Stimulated activated CD4-positive, alpha-beta T cell treated with anti-CD3 and anti-CD28 coated beads, Interleukin-4, amount 100 ng/mL, for 48 hours (primary cell): ENCODE measurements at regions not wholly inside any gene's neighbourhood (a gene's known extent, or its start where the extent isn't known, plus 50 kb on each side); places are given as distances from the start of the nearest gene placed in this dataset.

Experiments used
- DNase-seq, 2 donors: peaks; one replicate each; pipeline ENCODE4 v3.0.0-alpha.2; 2020; ENCODE audit warnings: low read depth in 2 of 2

DNA sequence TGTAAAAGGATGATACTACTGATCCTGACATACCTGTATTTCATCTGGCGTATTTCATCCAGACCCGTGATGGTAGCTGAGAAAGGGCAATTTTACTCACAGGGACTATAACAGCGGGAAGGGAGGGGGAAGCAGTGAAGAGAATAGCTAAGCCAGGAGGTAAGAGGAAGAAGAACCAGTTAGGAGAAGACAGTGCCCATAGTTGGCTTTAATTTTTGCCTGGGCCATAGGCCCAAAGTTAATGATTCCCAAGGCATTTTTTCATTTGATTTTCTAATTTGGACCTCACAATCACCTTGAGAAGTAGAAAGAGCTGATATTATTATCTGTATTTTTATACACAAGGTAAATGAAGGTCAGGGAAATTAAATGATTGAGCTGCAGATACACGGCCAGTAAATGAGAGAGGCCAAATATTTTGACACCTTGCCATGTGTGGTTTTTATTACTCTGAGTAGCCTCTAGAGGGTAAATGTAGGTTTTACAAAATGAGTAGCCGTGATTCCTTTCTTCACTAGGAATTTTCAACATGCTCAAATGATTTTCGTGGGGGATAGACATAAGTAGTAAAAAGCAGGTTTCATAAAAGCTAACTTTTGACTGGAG is 382.2 kb downstream of the FUT8 start:
- DNase-seq: no peak

DNA sequence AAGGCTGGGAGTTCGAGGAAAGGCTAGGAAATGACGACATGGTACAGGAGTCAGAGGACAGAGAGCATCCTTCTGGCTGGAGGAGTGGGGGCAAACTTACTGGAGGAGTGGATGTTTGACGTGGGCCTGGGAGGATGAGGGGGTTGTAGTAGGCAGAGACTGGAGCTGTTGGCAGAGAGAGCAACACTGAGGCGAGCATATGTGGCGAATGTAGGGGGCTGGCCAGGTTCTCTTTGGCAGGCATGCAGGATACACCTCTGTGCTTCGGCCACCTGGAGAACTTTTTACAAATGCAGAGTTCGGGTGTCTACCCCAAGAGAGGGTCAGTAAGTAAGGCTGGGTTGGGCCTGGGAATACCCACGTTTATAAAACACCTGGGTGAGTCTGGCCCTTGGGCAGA is 385.7 kb downstream of the FUT8 start:
- DNase-seq: no peak

DNA sequence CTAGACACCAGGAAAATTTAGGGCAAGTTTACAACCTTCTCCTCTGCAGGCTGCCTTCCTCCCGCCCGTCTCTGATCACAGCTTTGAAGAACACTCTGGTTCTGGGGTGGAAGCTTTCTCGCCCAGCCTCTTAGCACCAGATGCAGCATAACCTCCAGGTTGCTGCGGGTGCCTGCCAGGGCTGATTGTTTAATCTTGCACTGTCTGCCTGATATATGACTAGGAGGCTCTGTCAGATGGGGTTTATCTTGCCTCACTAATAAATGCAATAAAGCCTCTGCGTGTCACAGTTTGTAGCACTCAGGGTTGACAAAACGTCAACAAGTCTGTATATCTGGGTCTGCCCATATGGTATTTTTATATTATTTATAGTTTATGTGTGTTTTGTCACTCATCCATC is 388.2 kb downstream of the FUT8 start:
- DNase-seq: no peak

DNA sequence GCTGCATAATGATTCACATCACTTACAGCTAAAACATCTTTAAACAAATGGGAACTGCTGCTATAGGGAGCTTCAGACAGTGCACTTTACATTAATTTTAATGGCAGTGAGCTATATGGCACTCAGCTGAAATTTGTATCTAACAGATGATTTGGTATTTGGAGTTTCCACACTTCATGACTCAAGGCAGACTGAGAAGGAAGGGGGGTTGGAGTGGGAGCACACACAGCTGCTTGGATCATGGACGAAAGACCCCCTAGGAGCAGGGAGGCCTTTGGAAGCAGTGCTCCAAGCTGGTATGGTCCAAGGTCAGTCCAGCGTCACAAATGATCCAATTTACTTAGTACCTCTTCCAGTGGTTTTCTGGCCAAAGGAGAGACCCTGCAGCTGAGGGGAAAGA is 389.7 kb downstream of the FUT8 start:
- no peak for DNase-seq

DNA sequence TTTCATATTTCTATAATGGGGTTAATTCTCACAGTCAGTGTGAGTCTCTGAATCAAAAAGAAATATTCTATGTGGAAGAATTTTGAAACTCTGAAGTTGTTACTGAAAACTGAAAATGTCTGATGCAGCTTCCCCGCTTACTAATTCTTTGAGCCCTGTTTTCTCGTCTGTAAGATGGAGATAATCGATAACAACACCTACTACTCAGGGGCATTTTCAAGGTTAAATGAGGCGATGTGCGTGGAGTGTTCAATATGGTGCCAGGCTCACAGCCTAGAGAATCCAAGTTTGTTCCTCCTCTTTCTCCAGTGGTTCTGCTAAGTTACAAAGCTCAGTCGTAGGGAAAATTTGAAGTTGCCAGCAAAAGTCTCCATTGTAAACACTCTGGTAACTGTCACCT is 391.4 kb downstream of the FUT8 start:
- DNase-seq: no peak

DNA sequence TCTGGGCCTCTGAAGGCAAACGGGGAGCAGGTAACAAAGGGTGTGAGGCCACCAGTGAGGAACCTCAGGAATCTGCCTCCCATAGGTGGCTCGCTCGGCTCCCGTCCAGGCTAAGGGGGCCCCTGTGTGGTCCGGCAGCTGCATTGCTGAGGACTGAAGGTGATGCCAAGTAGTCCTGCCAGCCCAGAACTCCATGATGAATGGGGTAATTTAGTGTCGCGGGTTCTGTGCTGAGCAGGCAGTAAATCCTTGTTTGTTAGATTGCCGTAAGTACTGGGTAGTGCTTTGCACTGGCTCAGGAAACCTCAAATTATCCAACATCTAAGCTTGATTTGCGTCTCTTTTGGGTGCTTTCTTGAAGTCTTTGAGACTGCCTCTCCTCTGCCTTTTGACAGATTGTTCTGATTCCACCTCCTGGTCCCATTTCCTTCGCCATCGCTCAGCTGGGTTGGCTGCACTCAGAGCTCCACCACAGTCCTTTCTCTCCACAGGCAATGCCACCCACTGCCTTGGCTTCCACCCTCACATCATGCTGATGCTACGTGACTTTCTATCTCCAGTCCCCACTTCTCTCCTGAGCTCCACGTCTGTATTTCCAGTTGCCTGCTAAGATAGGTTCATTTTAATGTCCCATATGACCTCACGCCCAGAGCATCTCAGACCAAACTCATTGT is 392.0 kb downstream of the FUT8 start:
- DNase-seq: no peak

DNA sequence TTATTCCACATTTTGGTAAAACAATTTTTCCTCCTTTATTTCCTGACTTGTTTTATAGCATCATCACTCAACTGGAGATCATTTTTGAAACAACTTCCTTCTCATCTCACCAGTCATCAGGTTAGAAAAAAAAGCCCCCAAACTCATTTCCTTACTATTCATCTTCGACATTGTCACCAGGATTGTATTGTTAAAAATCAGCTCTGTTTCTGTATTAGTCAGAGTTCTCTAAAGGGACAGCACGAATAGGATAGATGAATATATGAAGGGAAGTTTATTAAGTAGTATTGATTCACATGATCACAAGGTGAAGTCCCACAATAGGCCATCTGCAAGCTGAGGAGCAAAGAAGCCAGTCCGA is 392.6 kb downstream of the FUT8 start:
- no peak for DNase-seq

DNA sequence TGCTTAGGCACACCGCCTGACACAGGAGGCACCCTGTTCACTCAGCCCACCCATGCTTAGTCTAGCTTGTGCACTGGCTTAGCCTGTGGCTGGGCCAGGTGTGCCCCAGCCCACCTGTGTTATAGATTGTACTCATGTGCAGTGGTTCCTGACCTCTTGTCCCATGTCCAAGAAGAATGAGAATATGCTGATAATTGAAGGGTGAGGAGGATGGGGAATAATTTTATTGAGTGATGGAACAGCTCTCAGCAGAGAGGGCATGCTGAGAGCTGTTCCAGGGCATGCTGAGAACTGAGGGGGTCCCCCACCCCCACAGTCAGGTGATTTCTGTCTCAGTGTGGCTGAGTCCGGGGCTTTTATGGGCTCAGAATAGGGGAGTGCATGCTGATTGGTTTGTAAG is 395.9 kb downstream of the FUT8 start:
- DNase-seq: no peak

DNA sequence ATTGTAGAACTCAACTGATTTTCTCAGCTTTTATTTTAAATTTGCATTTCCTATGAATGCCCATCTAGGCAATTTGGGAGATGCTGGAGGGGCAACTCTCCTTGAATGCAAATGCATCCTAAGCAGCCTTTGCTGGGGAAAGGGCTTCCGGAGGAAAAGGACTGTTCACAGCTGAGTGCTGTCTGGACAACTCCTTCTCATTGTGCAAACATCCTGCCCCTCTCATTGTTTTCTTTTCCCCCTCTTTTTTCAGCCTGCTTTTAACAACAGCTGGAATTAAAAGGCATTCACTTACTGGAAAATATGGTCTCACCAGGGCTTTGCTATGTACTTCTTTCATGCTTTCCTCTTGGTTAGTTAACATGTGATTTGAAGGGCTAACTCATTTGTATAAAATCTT is 397.8 kb downstream of the FUT8 start:
- no peak for DNase-seq

DNA sequence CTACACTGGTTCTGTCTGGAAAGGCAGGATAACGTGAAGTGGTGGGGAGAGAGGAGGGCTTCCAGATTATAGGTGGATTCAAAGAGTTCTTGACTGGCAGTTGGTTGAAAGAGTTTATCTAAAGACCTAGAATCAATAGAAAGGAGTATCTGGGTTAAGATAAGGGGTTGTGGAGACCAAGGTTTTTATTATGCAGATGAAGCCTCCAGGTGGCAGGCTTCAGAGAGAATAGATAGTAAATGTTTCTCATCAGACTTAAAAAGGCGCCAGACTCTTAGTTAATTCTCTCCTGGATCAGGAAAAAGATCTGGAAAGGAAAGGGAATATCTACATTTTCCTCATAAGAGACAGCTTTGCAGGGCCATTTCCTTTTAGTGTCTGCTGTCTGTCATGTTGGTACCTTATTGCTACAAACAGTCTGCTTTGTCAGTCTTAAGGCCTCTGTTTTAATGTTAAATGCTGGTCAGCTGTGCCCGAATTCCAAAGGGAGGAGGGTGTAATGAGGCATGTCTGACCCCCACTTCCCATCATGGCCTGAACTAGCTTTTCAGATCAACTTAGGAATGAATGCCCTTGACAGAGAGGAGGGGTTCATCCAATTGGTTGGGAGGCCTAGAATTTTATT is 401.3 kb downstream of the FUT8 start:
- no peak for DNase-seq

DNA sequence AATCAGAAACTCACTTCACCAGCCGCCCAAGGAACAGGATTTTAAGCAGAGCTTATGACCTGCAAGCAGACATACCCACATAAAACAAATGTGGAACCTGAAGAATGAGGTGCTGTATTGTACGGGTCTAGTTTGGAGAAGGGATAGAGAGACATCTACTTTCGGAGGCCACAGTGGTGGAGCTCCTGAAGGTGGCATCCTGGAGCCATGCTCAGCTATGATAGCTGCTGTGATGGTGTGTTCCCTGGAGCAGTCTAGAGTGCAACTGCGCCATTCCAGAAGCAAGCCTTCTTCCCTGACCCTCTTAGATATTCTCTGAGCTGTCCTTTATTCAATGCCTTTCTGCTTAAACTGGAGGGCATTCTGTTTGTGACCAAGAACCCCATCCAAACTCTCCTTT is 402.6 kb downstream of the FUT8 start:
- no peak for DNase-seq

DNA sequence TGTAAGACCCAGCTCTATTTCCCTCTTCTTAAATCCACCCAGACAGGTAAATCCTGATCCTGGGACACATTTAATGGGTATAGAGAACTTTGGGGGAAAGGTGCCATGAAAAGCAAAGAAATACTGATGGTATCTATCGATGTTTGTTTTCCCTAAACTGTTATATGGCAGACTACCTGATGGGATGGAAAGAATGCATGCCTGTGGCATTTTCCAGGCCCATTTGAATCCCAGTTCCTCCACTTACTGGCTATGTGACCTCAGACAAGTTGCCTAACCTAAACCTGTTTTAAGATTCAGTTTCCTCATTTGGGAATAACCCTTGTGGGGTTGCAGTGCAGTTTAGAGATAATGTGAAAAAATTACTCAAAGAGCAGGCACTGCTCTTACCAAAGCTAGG is 404.5 kb downstream of the FUT8 start:
- DNase-seq: no peak

DNA sequence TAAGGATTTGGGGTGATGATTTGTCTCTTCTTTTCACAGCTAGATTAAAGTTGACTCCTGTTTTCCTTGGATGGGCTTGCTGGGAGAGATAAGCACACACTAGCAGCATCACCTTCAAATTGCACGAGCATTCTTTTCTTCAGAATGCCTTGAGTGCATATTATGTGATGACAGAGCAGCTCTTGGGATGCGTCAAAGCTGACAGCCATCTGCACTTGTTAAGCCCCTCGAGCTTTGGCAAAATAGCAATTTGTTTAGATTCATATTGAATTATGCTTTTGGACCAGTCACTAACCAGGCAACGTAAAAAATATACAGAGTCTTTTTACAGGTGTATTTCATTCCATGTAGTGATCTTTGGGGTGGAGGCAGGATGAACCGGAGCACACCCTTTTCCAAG is 407.0 kb downstream of the FUT8 start:
- no peak for DNase-seq

DNA sequence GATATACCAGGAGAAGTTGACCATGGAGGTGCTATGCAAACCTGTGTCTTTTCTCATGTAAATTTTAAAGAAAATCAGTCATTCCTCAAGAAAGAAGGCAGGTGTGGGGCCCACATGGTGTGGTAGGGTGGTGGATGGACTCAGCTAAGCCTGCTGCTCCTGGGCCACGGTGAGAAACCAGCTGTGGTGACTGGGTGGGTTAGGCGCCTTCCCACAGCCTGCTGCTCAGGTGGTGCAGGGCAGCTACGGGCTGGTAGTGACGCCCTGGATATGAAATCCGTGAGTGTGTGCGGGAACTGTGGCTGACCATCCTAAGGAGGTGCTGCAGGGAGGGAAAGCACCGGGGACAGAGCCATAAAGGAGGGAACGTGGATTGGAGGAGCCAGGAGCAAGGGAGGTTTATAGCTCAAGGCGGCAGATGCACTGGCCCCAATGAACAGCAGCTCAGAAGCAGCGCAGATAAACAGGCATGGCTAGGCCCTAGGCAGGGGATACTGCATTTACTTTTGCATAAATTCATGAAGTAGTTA is 408.8 kb downstream of the FUT8 start:
- DNase-seq: no peak

DNA sequence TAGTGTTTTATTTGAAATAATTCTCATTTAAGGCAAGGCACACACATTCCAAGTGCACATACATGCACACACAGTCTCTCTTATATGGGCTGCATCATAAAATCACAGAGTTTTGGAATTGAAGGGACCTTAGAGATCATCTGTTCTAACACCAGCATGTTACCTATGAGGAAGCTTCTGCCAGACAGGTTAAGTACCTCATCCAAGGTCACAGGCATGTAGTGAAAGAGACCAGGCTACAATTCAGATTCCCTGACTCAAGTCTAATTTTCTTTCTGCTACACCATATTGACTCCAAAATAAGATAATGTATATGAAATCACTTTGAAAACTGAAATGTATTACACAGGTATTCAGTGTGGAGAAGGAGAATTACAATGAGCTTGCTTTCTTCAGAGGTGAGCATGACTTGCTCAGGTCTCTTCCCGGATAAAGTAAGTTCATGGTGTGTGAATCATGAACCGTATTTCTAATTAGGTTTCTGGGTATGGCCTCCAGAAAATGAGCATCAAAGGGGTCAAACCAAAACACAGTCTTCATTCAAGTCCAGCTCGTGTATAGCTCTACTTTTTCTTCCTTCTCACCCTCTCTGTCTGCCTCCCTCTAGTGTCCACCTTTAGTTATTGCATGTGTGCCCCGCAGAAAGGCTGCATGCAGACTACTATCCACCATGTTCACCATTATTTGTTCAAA is 411.9 kb downstream of the FUT8 start:
- DNase-seq: peak; percentile 25 to 40

DNA sequence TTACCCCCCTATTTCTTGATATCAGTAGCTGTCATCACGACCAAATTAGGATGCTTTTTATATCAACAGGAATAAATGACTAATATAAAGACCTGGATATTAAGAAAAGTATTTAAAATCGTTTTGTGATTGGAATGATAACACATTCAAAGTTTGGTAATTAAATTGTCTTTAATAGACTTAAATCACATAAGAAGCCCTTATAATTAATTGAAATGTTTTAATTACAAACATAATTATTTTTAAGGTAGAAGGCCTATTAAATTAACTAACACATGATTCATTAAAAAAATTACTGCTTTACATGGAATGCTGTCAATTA is 412.4 kb downstream of the FUT8 start:
- DNase-seq: no peak

DNA sequence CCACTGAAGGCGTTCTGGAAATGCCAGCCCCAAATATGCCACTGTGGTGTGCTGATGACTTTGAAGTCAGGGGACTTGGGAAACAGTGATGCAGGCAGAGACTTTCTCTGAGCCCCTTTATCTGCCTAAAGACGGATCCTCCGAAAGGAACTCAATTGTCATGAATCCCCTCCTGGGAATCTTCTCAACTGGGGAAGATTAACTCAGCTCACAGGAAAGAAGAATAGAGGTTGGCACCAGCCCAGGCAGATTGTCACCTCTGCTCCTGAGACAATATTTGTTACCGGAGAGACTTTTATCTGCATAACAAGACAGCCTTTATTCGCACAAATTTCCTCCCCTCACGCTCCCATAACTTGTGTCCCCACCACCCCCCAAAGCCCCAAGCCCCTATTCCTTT is 414.4 kb downstream of the FUT8 start:
- DNase-seq: no peak

DNA sequence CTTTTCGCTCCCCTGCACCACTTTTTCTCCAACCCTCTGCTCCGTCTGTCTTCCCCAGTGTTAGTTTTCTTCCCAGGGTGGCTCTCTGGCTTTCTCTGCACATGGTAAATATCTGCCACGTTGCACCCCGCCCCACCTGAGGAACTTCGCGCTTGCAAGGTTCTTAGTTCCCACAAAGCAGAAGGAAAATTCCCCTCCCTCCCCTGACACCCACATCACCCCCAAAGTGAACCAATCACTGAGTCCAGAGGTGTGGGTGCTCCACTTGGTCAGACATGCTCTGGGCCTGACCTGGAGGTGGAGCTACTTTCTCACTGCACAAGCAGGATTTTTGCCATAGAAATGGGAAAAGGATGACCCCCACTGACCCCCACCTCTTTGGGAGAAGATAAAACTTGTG is 415.0 kb downstream of the FUT8 start:
- DNase-seq: no peak

DNA sequence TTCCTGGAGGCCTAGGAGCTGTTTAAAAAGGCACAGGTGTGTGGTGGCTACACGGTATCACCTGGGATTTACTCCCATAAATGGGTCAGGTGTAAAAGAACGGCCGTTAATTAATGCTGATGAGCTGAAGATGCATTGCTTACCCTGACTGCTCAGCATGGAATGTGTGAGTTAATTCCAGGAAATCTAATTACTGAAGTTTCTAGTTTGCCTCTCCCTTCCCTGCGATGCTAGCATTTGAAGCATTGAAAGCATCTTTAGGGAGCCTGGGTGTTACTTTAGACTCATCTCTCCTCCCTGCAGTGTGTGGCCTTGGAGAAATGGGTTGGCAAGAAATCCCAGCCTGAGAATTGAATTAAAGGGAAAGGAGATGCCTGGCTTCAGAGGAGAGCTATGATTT is 415.9 kb downstream of the FUT8 start:
- no peak for DNase-seq

DNA sequence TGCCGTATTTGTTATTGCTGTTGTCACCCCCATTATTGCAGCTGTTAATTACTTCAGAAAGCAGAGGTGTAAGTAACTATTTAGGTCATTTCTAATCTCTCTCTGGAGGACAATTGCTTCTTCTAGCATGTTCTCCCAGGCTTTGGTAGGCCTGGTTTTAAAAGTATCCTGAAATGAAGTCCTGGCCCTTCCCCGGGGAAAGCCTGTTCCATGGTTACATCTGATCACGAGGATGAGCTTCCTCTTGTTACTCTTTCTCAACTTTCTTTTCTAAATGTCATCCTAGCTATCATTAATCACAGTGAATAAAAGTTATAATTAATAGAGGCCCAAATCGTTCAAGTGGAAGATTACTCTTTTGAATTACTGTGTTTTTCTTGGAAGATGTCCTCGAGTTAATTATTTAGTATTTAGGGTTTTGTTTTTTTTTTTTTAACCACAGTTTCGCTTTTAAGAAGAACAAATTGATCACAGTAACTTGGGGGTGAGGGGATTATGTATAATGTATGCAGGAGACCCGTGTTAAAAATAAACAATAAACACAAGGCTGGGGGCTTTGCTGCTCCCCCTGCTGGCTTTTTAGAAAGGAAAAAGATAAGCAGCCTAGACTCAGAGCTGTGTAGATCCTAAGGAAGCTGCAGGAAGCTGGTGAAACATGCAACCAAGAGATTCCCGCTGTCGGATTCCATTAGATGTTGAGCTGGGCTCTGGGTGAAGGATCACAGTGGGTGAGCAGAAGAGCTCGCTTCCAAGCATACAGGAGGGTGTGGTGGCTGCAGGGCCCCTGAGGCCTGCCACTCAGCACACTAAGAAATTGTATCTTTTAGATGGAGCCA is 420.1 kb downstream of the FUT8 start:
- no peak for DNase-seq

DNA sequence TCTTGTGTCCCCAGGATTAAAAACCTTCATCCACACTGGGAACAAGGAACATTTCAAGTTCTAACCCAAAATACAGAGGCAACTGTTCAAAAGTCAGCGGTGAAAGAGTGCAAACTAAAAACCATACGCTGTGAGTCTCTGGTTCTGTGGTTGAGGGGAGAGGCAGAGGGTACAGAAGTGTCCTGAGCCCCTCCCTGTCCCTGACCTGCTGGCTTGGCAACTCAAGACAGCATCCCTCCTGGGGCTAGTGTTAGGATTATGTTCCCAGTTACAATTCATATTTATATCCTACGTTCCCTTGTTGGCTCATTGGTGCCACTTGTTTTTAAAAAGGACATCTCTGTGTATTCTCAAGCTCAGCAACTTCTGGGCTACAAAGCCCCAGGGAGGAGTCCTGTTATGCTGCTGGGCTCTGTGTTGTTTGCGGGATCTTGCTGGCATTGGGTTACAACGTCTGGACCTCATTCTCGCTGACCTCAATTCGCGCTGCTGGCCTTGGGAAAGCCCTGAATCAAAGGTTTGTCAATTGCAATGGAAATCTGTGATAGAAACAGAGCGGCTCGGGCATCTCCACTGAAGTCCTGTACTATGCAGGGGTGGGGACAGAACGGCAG is 420.8 kb downstream of the FUT8 start:
- DNase-seq: no peak

DNA sequence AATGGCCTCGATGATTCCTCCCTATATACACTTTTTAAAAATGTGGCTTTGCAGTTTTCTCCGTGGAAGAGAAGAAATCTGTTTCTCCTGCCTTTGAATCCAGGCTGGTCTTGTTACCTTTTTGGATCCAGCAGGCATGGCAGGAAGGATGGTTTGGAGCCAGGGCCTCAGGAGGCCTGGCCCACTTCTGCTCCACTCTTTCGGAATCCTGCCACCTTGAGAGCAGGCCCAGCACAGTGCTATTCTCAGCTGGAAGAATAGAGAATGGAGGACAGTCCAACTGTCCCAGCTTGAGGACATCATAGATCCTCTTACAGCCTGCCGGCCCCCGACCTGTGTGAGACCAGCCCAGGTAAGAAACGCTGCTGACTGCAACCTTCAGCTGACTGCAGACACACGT is 421.5 kb downstream of the FUT8 start:
- DNase-seq: no peak
